Mesodermal cell (in vitro differentiated cells): ENCODE measurements at regions not wholly inside any gene's neighbourhood (a gene's known extent, or its start where the extent isn't known, plus 50 kb on each side); places are given as distances from the start of the nearest gene placed in this dataset.
"Not testable (repeated sequence)": the region's sequence is repeated elsewhere in the genome, so short reads cannot be mapped to it uniquely, and the experiment has no call there.

ENCODE experiments used
- H3K27ac ChIP-seq: 2 replicates; pipeline ENCODE4 v1.7.0; 2013; ENCODE audit warnings: mild to moderate bottlenecking, low read depth, low read length, moderate library complexity; ENCODE audit not compliant: severe bottlenecking
- H3K36me3 ChIP-seq: 2 replicates; pipeline ENCODE4 v1.7.1; 2013; ENCODE audit warnings: mild to moderate bottlenecking, low read length, moderate library complexity; ENCODE audit not compliant: control insufficient read depth, insufficient read depth
- H3K4me1 ChIP-seq: one replicate; pipeline ENCODE4 v1.7.1; 2013; ENCODE audit warnings: mild to moderate bottlenecking, low read length; ENCODE audit not compliant: insufficient read depth, control insufficient read depth, poor library complexity, severe bottlenecking
- H3K4me3 ChIP-seq: 2 replicates; pipeline ENCODE4 v1.7.0; 2013; ENCODE audit warnings: low read length, control low read depth, mild to moderate bottlenecking; ENCODE audit not compliant: insufficient read depth, poor library complexity, severe bottlenecking; ENCODE audit errors: extremely low read depth
- H3K9me3 ChIP-seq: 2 replicates; pipeline ENCODE4 v1.7.1; 2013; ENCODE audit warnings: mild to moderate bottlenecking, low read length, moderate library complexity; ENCODE audit not compliant: control insufficient read depth
- WGBS, 2 experiments: methylation state at CpG; one replicate each; pipeline ENCODE4 v1.1.5; 2013; ENCODE audit warnings: missing lambda C conversion rate in 2 of 2; ENCODE audit not compliant: insufficient coverage in 2 of 2; 5-methylcytosine and 5-hydroxymethylcytosine counted together

DNA sequence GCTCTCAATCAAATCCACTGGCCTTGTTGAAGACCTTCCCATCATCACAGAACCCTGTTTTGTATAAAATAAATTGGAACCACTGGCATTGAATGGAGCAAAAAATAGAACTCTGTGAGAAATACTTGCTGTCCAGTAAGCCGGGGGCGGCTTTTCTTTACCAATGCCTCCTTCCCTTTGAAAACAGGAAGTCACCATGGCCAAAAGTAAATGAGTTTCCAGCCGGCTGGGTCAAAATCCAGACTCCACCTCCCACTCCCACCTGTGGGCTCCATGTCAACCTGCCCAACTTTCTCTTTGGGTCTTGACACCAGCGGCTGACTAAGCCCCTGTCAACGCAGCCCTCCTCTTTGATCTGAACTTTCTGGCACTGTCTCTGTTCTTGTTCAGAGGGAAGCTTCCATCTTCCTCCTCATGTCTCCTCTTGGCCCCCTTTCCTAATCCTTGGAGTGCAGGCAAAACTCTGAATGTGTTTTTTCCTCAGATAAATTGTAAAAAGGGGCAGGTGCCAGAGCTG lies 95.2 kb downstream of the TFAP2C start:
- Histone ChIP-seq H3K9me3 (no peaks in the 10 kb centered on the region), H3K36me3 (no peaks in the 10 kb centered on the region), H3K27ac (no peak overlapping the region), H3K4me3 (no peak overlapping the region), H3K4me1 (no peaks in the 10 kb centered on the region)
- 93 to 95% methylated on average over 4 to 5 of the region's 5 CpGs for WGBS, 2 experiments

DNA sequence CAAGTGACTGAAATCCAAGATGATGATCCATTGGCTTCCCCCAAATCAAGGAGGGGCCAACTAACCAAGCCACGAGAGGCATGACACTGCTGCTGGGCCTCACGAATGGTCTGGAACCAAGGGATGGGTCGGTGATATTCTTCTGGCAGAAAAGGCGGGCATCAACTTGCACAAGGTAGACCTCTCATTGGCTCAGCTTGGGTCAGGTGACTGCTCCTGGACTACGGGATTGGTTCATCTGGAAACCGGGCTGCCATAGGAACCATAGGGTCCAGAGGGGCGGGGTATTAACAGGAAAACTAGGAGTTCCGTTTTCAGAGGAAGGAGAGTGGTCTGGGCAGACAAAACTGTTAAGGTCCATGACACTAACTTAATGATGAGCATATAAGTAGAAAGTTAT lies 100.9 kb downstream of the TFAP2C start:
- Histone ChIP-seq H3K4me1 (no peaks in the 10 kb centered on the region), H3K4me3 (no peak overlapping the region), H3K9me3 (no peaks in the 10 kb centered on the region), H3K27ac (no peak overlapping the region), H3K36me3 (no peaks in the 10 kb centered on the region)
- 89 to 90% methylated on average over 8 of the region's 8 CpGs for WGBS, 2 experiments

GRCh38 chr20:56730996-56731395 lies 101.9 kb downstream of the TFAP2C start:
- Histone ChIP-seq H3K27ac (no peak overlapping the region), H3K36me3 (no peaks in the 10 kb centered on the region), H3K9me3 (no peaks in the 10 kb centered on the region), H3K4me1 (no peaks in the 10 kb centered on the region), H3K4me3 (no peak overlapping the region)
- 80 to 86% methylated on average over 5 of the region's 7 CpGs for WGBS, 2 experiments

DNA sequence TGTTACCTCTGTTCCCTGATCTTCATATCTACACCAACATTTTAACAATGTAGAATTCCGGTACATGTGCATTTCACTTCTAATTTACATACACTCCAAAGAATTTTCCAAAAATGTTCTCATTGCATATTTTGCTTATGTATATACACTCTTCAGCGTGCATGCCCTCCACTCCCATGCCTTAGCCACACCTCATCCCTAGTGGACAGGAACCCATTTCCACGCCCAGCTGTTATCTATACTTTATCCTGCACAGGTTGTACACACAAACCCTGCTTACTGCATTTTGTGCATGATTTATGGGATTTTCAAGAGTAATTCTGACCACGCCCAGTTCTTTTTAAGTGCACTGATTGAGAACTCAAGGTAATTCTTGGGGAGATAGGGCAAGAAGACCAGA lies 102.4 kb downstream of the TFAP2C start:
- H3K4me1 ChIP-seq, result no peaks in the 10 kb centered on the region
- no peaks in the 10 kb centered on the region for H3K9me3 ChIP-seq
- 97 to 100% methylated on average over 1 to 4 of the region's 4 CpGs for WGBS, 2 experiments
- no peak overlapping the region for H3K27ac ChIP-seq
- no peaks in the 10 kb centered on the region for H3K36me3 ChIP-seq
- no peak overlapping the region for H3K4me3 ChIP-seq

GRCh38 chr20:56733967-56734366 lies 104.9 kb downstream of the TFAP2C start:
- H3K36me3 ChIP-seq, result no peaks in the 10 kb centered on the region
- H3K9me3 ChIP-seq, result no peaks in the 10 kb centered on the region
- no peak overlapping the region for H3K4me3 ChIP-seq
- no peak overlapping the region for H3K27ac ChIP-seq
- 6 to 24% methylated on average over 3 to 4 of the region's 6 CpGs for WGBS, 2 experiments
- H3K4me1 ChIP-seq, result no peaks in the 10 kb centered on the region

- no peak overlapping the region for H3K27ac ChIP-seq
- no peaks in the 10 kb centered on the region for H3K9me3 ChIP-seq
- H3K4me1 ChIP-seq, result no peaks in the 10 kb centered on the region
- no peaks in the 10 kb centered on the region for H3K36me3 ChIP-seq
- no peak overlapping the region for H3K4me3 ChIP-seq
- 65 to 66% methylated on average over 14 to 15 of the region's 15 CpGs for WGBS, 2 experiments
Measured at GRCh38 chr20:56735084-56735642, 106.1 kb downstream of the TFAP2C start.

GRCh38 chr20:56736285-56736857 lies 107.3 kb downstream of the TFAP2C start:
- 16 to 38% methylated on average over 4 to 9 of the region's 10 CpGs for WGBS, 2 experiments

DNA sequence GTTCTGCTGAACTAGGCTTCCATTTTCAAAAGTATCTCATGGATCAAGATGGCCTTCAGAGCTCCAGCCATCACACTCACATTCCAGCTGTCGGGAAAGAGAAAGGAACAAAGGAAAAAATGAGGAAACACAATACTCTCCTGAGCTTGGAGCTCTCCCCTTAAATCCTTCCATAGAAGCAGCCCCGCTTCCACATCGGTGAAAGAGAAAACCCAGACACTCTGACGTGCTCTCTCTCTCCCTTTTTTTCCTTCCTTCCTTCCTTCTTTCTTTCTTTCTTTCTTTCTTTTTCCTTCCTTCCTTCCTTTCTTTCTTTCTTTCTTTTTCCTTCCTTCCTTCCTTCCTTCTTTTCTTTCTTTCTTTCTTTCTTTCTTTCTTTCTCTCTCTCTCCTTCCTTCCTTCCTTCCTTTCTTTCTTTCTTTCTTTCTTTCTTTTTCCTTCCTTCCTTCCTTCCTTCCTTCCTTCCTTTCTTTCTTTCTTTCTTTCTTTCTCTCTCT lies 115.3 kb downstream of the TFAP2C start:
- not testable (repeated sequence) for H3K9me3 ChIP-seq, H3K4me3 ChIP-seq, H3K36me3 ChIP-seq, H3K4me1 ChIP-seq, H3K27ac ChIP-seq
- 74 to 83% methylated on average over 3 to 4 of the region's 4 CpGs for WGBS, 2 experiments

More at GRCh38 chr20:56736285-56736857, 107.3 kb downstream of the TFAP2C start:
- H3K27ac ChIP-seq, result no peak overlapping the region
- H3K4me3 ChIP-seq, result no peak overlapping the region
- H3K9me3 ChIP-seq, result no peaks in the 10 kb centered on the region
- no peaks in the 10 kb centered on the region for H3K4me1 ChIP-seq
- no peaks in the 10 kb centered on the region for H3K36me3 ChIP-seq

DNA sequence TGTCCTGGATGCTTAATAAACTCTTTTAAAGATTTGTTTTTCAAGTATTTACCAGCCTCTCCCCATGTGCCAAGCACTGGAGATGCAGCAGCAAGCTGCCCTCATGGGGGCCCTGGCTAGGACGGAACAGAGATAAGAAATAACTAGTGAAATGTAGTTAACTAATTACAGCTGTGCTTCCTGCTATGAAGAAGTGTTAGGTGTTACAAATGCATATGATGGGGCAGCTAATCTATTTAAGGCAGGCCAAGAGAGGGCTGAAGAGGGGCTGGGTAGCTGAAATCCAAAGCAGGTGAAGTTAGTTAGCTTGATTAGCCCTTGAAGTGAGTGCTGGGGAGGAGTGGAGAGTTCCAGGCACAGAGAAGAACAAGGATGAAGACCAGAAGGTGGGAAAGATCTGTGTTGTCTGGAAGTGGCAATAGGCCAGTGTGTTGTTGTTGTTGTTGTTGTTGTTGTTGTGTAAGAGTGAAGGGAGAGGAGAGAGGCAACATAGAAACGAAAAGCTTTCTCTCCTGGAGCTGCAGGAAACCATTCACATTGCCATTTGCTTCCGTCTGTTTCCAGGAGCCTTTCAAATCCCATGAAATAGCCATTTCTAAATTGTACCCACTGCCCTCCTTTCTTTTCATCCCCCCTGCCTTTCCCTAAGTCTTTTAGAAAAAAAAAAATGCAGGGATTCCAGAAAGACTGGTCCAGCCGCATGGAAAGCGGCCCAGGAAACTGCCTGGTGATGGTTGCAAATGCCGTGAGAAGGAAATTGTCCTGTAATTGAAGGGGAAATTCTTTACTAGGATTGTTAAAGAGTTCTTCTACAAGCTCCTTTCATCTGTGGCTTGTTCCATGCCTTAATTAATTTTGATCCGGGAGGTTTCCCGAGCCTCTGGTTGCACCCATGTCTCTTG lies 119.6 kb downstream of the TFAP2C start:
- Histone ChIP-seq H3K4me3 (no peak overlapping the region), H3K4me1 (no peaks in the 10 kb centered on the region), H3K36me3 (no peaks in the 10 kb centered on the region), H3K9me3 (no peaks in the 10 kb centered on the region), H3K27ac (no peak overlapping the region)
- WGBS, 2 experiments, result 64 to 76% methylated on average over 5 to 7 of the region's 8 CpGs

DNA sequence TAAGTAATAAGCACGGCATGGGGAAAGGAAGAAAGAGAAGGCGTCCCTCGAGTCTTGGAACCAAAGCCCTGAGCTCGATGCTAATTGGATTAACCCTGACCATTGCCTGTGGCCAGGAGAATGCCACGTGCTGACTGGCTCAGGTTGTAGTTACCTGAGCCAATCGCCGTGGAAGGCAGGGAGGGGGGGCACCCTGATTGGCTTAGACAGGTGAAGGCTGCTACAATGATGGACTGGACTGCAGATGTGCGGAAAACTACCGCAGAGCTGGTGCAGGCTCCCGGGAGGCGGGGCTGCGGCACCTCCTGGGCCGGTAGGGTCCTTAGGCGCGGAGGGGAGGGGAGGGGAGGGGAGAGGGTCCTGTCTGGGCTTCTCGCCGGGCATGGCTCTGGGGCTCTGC lies 121.3 kb downstream of the TFAP2C start:
- Histone ChIP-seq H3K36me3 (no peaks in the 10 kb centered on the region), H3K9me3 (no peaks in the 10 kb centered on the region), H3K27ac (no peak overlapping the region), H3K4me3 (no peak overlapping the region), H3K4me1 (no peaks in the 10 kb centered on the region)
- 73 to 81% methylated on average over 7 to 13 of the region's 17 CpGs for WGBS, 2 experiments
